Superior temporal gyrus (tissue), 1 donor: ENCODE measurements at regions not wholly inside any gene's neighbourhood (a gene's known extent, or its start where the extent isn't known, plus 50 kb on each side); places are given as distances from the start of the nearest gene placed in this dataset.

ENCODE experiments used
- DNase-seq: peaks from one replicate; pipeline ENCODE4 v3.0.0-alpha.2; 2016; ENCODE audit errors: extremely low spot score

DNA sequence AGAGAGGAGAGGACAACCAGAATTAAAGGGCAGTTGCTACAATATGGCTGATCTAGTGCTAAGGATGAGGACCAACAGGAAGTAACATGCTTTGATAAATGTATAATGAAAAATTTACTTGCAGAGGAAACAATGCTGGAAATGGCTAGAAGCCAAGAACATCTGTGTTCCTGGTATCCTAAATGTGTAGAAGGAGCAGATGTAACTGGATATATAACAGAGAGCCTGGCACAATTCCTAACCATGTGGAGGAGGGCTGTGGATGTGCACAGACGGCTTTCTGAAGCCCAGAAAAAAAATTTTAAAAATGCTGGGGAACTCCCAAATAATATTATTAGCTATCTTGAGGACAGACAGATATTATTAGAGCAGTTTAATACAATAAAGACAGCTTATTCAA, 159.4 kb upstream of the GBE1 start:
- no peak for DNase-seq

GRCh38 chr3:81916890-81917289, 155.4 kb upstream of the GBE1 start:
- DNase-seq = no peak

DNA sequence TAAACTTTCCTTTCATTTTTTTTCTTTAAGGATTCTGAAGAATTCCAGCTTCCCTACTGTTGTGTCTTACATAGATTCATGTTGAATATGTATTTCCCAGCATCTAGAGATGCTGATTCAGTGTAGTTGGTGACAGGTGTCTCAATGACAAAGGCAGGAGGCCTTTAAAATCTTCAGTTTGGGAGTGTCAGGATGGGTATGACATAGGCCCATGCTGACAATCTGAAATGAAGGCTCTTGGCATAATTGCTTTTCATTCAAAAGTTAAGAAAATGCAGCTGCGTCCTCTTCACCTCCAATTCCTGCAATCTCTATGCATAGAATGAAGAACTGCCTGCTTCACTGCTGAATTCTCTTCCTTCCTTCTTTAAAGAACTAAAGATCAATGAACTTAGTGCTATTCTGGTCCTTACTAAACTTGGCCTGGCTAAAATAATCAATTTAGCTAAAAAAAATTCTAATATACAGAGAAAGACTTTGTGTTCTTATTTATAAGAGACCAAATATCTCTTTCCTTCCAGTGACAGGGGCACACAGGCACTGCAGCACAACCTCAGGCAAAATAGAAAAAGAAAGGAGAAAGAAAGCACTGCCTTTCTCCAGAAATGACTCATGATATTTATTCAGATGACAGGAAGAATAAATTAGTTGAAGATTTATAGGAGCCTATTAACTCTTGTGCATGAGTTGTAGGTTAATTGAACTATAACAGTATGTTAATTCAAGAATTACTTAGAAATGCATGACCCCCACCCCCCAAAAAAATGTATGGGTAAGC, 152.6 kb upstream of the GBE1 start:
- no peak for DNase-seq

- DNase-seq = no peak
These were observed 149.8 kb upstream of the GBE1 start for GRCh38 chr3:81911221-81911620.

GRCh38 chr3:81910244-81910852, 148.9 kb upstream of the GBE1 start:
- peak; percentile 79 for DNase-seq

GRCh38 chr3:81909796-81910195, 148.4 kb upstream of the GBE1 start:
- DNase-seq = no peak

- no peak for DNase-seq
These were observed 147.1 kb upstream of the GBE1 start for GRCh38 chr3:81908561-81908960.

DNA sequence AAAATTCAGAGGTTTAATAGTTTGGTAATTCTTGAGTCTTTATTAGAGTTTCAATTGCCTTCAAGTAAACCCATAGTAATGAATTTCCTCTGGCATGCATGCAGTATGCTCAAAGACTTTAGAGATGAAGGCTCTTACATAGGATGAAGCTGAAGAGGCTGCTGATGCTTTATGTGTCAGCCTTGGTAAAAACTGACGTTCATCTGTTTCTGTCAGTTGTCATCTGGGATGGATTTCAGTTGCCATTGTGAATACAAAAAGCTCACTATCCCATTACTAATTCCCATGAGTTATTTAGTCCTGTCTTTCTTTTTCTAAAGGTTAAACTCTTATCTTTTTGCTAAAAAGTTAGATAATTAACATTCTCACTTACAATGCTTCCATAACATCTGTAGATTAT, 136.9 kb upstream of the GBE1 start:
- no peak for DNase-seq

- no peak for DNase-seq
These were observed 133.2 kb upstream of the GBE1 start for GRCh38 chr3:81894598-81894997.

DNA sequence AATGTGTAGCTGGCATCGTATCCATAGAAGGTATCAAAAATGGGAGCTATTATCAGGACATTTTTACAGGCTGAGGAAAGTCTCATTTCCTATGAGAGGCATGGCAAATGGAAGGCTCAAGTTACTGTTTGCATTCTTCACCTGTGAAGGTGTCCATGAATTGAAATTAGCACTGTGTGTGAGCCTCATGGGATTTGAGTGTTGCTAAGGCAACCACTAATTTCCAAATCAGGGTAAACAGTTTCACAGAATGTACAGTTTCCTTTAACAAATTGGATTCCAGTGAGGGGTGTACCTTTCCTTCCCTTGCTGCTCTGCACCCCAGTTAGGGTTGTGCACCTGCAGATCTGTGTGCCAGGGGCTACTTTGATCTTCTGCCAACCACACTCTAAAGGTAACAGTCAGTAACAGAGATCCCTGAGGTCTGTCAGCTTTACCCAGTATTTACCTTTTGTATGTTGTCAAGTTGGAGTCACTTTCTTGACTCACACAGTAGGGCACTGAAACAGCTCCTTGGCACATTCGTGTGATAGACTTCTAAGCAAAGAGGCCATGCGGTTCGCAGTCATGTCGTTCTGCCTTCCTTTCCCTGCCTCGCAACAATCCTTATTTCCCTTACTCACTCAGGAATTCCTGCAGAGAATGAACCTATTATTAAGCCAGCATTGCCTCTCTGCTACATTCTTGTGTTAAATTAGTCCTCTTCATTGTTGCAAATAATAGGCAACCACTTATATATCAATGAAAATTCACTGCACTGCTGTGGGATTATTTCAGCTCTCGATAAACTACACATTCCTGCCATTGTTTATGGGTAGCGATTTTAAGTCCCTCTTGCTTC, 129.8 kb upstream of the GBE1 start:
- DNase-seq = no peak

- no peak for DNase-seq
These were observed 127.6 kb upstream of the GBE1 start for GRCh38 chr3:81888914-81889557.

DNA sequence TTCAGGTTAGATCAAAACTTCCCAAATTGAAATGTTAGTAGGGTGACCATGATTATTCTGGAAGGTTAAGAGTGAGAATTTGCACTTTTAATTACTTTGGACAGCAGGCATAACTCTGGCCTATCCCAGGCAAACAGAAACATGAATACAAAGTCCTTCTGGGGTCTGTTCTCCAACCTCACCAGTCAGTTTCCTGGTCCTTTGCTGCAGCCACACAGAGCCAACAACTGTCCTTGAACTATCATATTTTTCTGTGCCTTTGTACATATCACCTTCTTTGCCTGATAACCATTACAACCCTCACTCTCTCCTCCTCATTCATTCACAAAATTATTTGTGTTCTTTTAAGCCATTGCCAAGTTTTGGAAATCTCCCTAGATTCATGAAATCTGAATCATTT, 126.0 kb upstream of the GBE1 start:
- DNase-seq = no peak

DNA sequence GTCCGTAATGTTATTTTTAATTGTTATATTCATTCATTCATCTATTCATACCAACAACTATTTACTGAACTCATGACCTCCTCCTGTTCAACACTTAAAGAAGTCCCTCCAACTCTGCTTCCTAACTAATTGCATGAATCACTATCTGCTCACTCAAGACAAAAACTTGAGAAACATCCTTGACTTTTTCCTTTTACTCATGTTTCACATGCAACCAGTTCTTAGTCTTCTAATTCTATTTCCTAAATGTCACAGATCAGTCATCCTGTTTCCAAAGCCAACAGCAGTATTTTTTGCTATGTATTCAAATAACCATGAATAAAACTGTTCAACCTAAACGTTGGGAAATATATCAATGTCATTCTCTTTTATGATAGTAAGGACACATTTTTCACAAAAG, 124.6 kb upstream of the GBE1 start:
- no peak for DNase-seq

- DNase-seq = no peak
These were observed 123.3 kb upstream of the GBE1 start for GRCh38 chr3:81884791-81885190.

GRCh38 chr3:81876826-81877225, 115.4 kb upstream of the GBE1 start:
- no peak for DNase-seq

DNA sequence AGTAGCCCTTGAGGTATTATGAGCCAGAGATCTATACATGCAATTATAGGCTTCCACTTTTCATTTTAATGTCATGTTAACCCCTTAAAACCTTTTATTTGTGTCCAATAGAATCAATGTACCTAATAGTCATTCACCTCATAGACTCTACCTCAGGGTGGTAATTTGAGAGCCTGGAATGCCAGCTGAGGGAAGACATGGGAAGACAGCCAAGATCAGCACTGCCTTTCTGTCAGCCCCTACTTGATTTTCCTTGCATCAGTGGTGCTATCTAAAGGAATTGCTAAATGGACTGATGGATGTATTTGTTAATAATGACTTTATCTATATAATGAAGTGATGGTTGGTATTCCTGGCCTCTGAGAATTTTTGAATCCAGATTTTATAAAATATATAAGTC, 113.3 kb upstream of the GBE1 start:
- no peak for DNase-seq

DNA sequence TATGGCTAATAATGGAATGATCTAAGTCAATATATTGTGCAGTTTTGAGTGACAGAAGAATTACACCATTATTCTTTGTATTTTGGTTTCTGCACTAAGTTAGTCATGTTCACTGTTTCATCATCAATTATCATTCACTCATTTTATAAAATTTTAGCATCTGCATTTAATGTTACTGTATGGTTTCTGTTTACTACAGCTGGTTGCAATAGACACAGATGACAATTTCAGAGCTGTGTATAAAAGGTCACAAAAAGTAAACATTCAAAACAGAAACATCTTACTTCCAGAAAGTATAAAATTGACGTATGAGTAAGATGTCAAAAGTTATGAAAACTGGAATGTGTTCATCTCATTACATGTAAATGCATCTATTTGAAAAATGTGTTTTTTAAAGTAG, 111.1 kb upstream of the GBE1 start:
- DNase-seq = no peak

- DNase-seq = no peak
These were observed 110.1 kb upstream of the GBE1 start for GRCh38 chr3:81871358-81872155.

- DNase-seq = no peak
These were observed 107.9 kb upstream of the GBE1 start for GRCh38 chr3:81869382-81869781.

DNA sequence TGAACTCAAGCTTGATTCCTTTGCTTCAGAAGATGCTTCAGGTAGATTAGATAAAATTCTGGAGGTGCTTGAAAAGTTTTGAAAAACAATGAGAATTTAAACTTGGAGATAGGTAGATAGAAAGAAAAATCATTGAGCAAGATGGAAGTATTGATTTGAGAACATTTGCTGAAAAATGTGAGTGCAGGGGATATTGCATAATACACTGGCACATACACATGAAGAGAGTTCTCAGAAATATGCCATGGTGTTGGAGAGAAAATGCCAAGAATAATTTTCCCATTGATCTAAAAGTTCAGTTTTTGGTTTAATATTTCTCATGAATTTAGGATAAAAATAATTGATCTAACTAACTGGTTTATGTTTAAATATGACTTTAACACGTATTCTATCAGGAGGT, 107.2 kb upstream of the GBE1 start:
- no peak for DNase-seq

DNA sequence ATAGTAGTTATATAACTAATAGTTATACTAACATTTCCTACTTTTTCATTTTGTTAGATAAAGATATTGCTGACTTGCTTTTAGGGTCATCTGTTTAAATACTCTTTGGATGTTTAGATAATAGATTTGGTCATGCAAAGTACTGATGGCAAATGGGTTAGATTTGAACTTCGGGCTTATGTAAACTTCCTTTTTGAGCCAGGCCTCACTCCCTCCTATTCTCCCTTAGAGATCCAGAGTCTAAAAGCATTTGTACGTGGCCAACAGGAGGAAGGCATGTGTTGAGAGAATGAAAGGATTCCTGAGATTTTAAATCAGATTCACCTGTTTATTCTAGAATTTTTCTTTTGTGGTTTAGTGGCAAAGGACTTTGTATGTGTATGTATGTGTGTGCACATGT, 106.4 kb upstream of the GBE1 start:
- no peak for DNase-seq
